Activated gamma-delta T cell treated with Interleukin-2 at 50 U/mL for 16 hours (primary cell): ENCODE measurements at regions not wholly inside any gene's neighbourhood (a gene's known extent, or its start where the extent isn't known, plus 50 kb on each side); places are given as distances from the start of the nearest gene placed in this dataset.
"Not testable (repeated sequence)": the region's sequence is repeated elsewhere in the genome, so short reads cannot be mapped to it uniquely, and the experiment has no call there.

Experiments used
- DNase-seq: peaks from one replicate; pipeline ENCODE4 v3.0.0-alpha.2; 2020

- DNase-seq: no peak
Measured at GRCh38 chr3:153944084-153944483, 177.1 kb upstream of the ARHGEF26 start.

GRCh38 chr3:153951276-153951675, 169.9 kb upstream of the ARHGEF26 start:
- DNase-seq: no peak

- no peak for DNase-seq
Measured at GRCh38 chr3:153952091-153952490, 169.1 kb upstream of the ARHGEF26 start.

- DNase-seq: no peak
Measured at GRCh38 chr3:153956613-153957012, 164.6 kb upstream of the ARHGEF26 start.

GRCh38 chr3:153957421-153957820, 163.8 kb upstream of the ARHGEF26 start:
- no peak for DNase-seq

- DNase-seq: no peak
Measured at GRCh38 chr3:153958635-153959595, 162.3 kb upstream of the ARHGEF26 start.

GRCh38 chr3:153960458-153961074, 160.6 kb upstream of the ARHGEF26 start:
- DNase-seq: no peak

GRCh38 chr3:153961494-153961893, 159.7 kb upstream of the ARHGEF26 start:
- DNase-seq: no peak

- no peak for DNase-seq
Measured at GRCh38 chr3:153963012-153963411, 158.2 kb upstream of the ARHGEF26 start.

GRCh38 chr3:153967260-153967659, 153.9 kb upstream of the ARHGEF26 start:
- DNase-seq: no peak

- no peak for DNase-seq
Measured at GRCh38 chr3:153970047-153970446, 151.1 kb upstream of the ARHGEF26 start.

GRCh38 chr3:153970741-153971347, 150.3 kb upstream of the ARHGEF26 start:
- DNase-seq: no peak

GRCh38 chr3:153972862-153973261, 148.3 kb upstream of the ARHGEF26 start:
- no peak for DNase-seq

- DNase-seq: no peak
Measured at GRCh38 chr3:153973722-153974265, 147.4 kb upstream of the ARHGEF26 start.

- no peak for DNase-seq
Measured at GRCh38 chr3:153974614-153975013, 146.6 kb upstream of the ARHGEF26 start.

- no peak for DNase-seq
Measured at GRCh38 chr3:153976891-153977554, 144.2 kb upstream of the ARHGEF26 start.

GRCh38 chr3:153978006-153978405, 143.2 kb upstream of the ARHGEF26 start:
- no peak for DNase-seq

GRCh38 chr3:153979418-153980251, 141.6 kb upstream of the ARHGEF26 start:
- DNase-seq: no peak

- no peak for DNase-seq
Measured at GRCh38 chr3:153980252-153980590, 141.0 kb upstream of the ARHGEF26 start.

GRCh38 chr3:153997364-153997763, 123.8 kb upstream of the ARHGEF26 start:
- not testable (repeated sequence) for DNase-seq

- no peak for DNase-seq
Measured at GRCh38 chr3:154003649-154004048, 117.5 kb upstream of the ARHGEF26 start.

- no peak for DNase-seq
Measured at GRCh38 chr3:154011036-154011435, 110.2 kb upstream of the ARHGEF26 start.
